ENCODE measurements at regions not wholly inside any gene's neighbourhood (a gene's known extent, or its start where the extent isn't known, plus 50 kb on each side); places are given as distances from the start of the nearest gene placed in this dataset.

DNA sequence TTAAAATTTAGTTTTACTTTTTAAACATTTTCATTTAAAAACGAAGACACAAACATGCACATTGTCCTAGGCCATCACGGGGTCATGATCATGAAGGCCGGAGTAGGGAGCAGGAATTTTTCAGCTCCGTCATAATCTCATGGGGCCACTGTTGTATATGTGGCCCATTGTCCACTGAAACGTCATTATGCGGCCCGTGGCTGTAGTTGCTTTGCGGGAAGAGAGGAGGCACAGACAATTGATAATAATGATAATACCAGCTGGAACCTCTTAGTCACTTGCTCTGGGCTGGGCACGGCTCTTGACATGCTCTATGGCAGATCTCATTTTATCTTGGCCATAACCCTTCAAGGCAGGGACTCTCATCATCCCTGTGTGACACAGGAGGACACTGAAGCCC lies 56.5 kb upstream of the FNDC1 start:
- no peak overlapping the region for H4K5ac ChIP-seq (ENCODE audit: insufficient read length, low read depth, low read length)
- no peak overlapping the region for H2BK12ac ChIP-seq (ENCODE audit: insufficient read length, low read depth, low read length)
- Mint-ChIP-seq H3K4me1 (peaks cover 0 to under 1% of the 10 kb centered on the region in 2 experiments; a peak in 1 of 4 replicates), H3K4me3 (no peak overlapping the region), H3K27ac (no peak overlapping the region), H3K9me3 (no peaks in the 10 kb centered on the region), H3K36me3 (ENCODE audit: insufficient read depth in 1 of 3, low read depth in 3 of 3) (no peaks in the 10 kb centered on the region), H3K27me3 (ENCODE audit: low read depth) (peaks cover 3% of the 10 kb centered on the region)
- H3K9ac ChIP-seq (ENCODE audit: extremely low read depth, insufficient read length, low read length): no peak overlapping the region
- peaks cover 2% of the 10 kb centered on the region for H4K20me1 ChIP-seq (ENCODE audit: control insufficient read depth, insufficient read depth, insufficient read length)
- no peak overlapping the region for H3K23ac ChIP-seq (ENCODE audit: insufficient read length, low read depth, low read length)
- no peak overlapping the region for H2AFZ ChIP-seq (ENCODE audit: low read length)
- H2BK20ac ChIP-seq (ENCODE audit: low read depth, low read length, poor library complexity, severe bottlenecking): no peak overlapping the region
- no peak overlapping the region for H3K56ac ChIP-seq (ENCODE audit: insufficient read length, low read depth, low read length)
- H2AK5ac ChIP-seq (ENCODE audit: insufficient read length, low read length): no peak overlapping the region
- H4K91ac ChIP-seq (ENCODE audit: insufficient read length, low read depth, low read length): no peak overlapping the region
- no CpG with 5 or more reads among the region's 9 CpGs for WGBS (ENCODE audit: extremely low coverage, insufficient read length, low lambda C conversion rate)
- no peak overlapping the region for H3K14ac ChIP-seq (ENCODE audit: insufficient read depth, low read length)
- no peak overlapping the region for H4K8ac ChIP-seq (replicated peaks; ENCODE audit: insufficient read length, low read depth, low read length)
- no peaks in the 10 kb centered on the region for H3K79me1 ChIP-seq (ENCODE audit: insufficient read depth, low read depth, low read length, poor library complexity, severe bottlenecking)
- H3K79me2 ChIP-seq (ENCODE audit: insufficient read depth, low read length): no peaks in the 10 kb centered on the region
- H3K27ac ChIP-seq (ENCODE audit: insufficient read length, low read depth, low read length): no peak overlapping the region
- no peaks in the 10 kb centered on the region for H3K23me2 ChIP-seq (ENCODE audit: insufficient read length, low read depth, low read length, poor library complexity, severe bottlenecking)
- H3K4ac ChIP-seq (ENCODE audit: low read depth, low read length): no peak overlapping the region
- no peak overlapping the region for H3K18ac ChIP-seq (ENCODE audit: insufficient read length, low read depth, low read length)
- no peaks in the 10 kb centered on the region for H3K27me3 ChIP-seq (ENCODE audit: insufficient read depth, low read length)
- no peak overlapping the region for H2BK5ac ChIP-seq (ENCODE audit: insufficient read length, low read length)
- no peak overlapping the region for H3T11ph ChIP-seq (ENCODE audit: low read length)
- TF ChIP-seq, protein P1, sequence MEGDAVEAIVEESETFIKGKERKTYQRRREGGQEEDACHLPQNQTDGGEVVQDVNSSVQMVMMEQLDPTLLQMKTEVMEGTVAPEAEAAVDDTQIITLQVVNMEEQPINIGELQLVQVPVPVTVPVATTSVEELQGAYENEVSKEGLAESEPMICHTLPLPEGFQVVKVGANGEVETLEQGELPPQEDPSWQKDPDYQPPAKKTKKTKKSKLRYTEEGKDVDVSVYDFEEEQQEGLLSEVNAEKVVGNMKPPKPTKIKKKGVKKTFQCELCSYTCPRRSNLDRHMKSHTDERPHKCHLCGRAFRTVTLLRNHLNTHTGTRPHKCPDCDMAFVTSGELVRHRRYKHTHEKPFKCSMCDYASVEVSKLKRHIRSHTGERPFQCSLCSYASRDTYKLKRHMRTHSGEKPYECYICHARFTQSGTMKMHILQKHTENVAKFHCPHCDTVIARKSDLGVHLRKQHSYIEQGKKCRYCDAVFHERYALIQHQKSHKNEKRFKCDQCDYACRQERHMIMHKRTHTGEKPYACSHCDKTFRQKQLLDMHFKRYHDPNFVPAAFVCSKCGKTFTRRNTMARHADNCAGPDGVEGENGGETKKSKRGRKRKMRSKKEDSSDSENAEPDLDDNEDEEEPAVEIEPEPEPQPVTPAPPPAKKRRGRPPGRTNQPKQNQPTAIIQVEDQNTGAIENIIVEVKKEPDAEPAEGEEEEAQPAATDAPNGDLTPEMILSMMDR (conservative IDR thresholded peaks at IDR 0.05): no peak
- H2BK15ac ChIP-seq (ENCODE audit: low read depth, low read length): no peak overlapping the region
- H2BK120ac ChIP-seq (ENCODE audit: low read depth, low read length, poor library complexity, severe bottlenecking): no peak overlapping the region
- no peaks in the 10 kb centered on the region for H3K9me3 ChIP-seq (ENCODE audit: control insufficient read depth, low read depth, low read length)
- DNase-seq: no peak
- H3K4me1 ChIP-seq (ENCODE audit: insufficient read depth, low read length): no peaks in the 10 kb centered on the region
- no peak overlapping the region for H3K4me2 ChIP-seq (ENCODE audit: insufficient read depth, insufficient read length, low read length)

Data from H9 (cell line).